Gastrocnemius medialis (tissue), 4 donors: ENCODE measurements at regions not wholly inside any gene's neighbourhood (a gene's known extent, or its start where the extent isn't known, plus 50 kb on each side); places are given as distances from the start of the nearest gene placed in this dataset.
"Not testable (repeated sequence)": the region's sequence is repeated elsewhere in the genome, so short reads cannot be mapped to it uniquely, and the experiment has no call there.

ENCODE experiments used
- ATAC-seq, 2 donors: fragments of 150-250 bp; one replicate each; pipeline ENCODE4 v1.9.1; 2016
- DNase-seq, 2 donors: peaks; one replicate each; pipeline ENCODE4 v3.0.0-alpha.2; 2019
- H3K27ac ChIP-seq, 4 donors: fragments of 200-600 bp; sonication (generic); 1 replicate in 1 of 4; 2 replicates in 3 of 4; pipeline ENCODE4 v1.5.1; 2016 to 2018; ENCODE audit warnings: mild to moderate bottlenecking in 2 of 4, moderate library complexity in 1 of 4
- H3K27me3 ChIP-seq, 3 donors: fragments of 200-600 bp; sonication (generic) in 2 of 3; 1 replicate in 1 of 3; 2 replicates in 2 of 3; pipeline versions ENCODE4 v1.5.1 to v1.6.0; 2016 to 2019; ENCODE audit warnings: mild to moderate bottlenecking in 1 of 3, moderate library complexity in 1 of 3
- H3K36me3 ChIP-seq, 2 donors: fragments of 200-600 bp; sonication (generic) in 1 of 2; one replicate each; pipeline ENCODE4 v1.5.1; 2017 to 2018
- H3K4me1 ChIP-seq, 2 donors: fragments of 200-600 bp; sonication (generic) in 1 of 2; one replicate each; pipeline ENCODE4 v1.5.1; 2016 to 2017; ENCODE audit warnings: mild to moderate bottlenecking in 2 of 2
- H3K4me3 ChIP-seq, 4 donors: fragments of 200-600 bp; sonication (generic) in 3 of 4; 1 replicate in 1 of 4; 2 replicates in 3 of 4; pipeline ENCODE4 v1.5.1; 2016 to 2019; ENCODE audit warnings: mild to moderate bottlenecking in 2 of 4
- H3K9me3 ChIP-seq, 3 donors: fragments of 200-600 bp; sonication (generic) in 2 of 3; 1 replicate in 1 of 3; 2 replicates in 2 of 3; pipeline ENCODE4 v1.5.1; 2016 to 2019
- POLR2A ChIP-seq, 2 donors: fragments of 450-650 bp; IDR thresholded peaks; one replicate each; pipeline ENCODE4 v1.6.1; 2017; ENCODE audit warnings: antibody characterized with exemption in 2 of 2, mild to moderate bottlenecking in 2 of 2, moderate library complexity in 2 of 2
- in situ Hi-C, 4 donors: fragments of 200-750 bp; cut with MboI; loops; one replicate each; pipeline versions ENCODE4 v1.15.0 to v1.8.0; 2017; ENCODE audit warnings: low sequenced_read_pairs in 4 of 4
- intact Hi-C: fragments of 100-400 bp; cut with DNase I; formaldehyde crosslinking; loops from one replicate; pipeline ENCODE4 v1.15.1; 2023; ENCODE audit warnings: low total_unique reads
- TF ChIP-seq, protein P1 (sequence below), 5 experiments: fragments of 450-650 bp in 3 of 5; fragments of 200-600 bp in 2 of 5; sonication (generic) in 2 of 5; IDR thresholded peaks in 4 of 5; conservative IDR thresholded peaks in 1 of 5; 1 replicate in 4 of 5; 2 replicates in 1 of 5; pipeline ENCODE4 v1.5.1; 2016 to 2019; ENCODE audit warnings: antibody characterized with exemption in 5 of 5, mild to moderate bottlenecking in 3 of 5, moderate library complexity in 3 of 5

DNA sequence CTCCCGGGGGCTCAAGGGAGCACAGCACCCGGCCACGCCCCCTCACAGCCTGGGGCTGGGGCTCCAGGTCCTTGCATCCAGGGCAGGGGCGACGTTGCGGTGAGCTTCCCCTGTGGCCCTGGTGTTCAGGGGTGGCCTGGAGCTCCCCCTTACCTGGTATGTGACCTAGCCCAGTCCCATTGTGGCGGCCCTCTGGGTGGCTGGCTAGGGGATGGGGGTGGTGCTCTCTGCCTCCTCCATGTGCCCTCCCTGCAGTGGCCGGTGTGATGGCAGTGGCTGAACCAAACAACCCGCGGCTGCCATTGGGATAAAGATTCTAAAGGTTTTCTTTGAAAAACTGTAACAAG is 288.3 kb downstream of the RDH14 start:
- Histone ChIP-seq H3K27ac (no peak overlapping the region), H3K36me3 (no peaks in the 10 kb centered on the region), H3K9me3 (no peaks in the 10 kb centered on the region), H3K4me3 (no peak overlapping the region), H3K4me1 (peaks cover 0 to 13% of the 10 kb centered on the region in 2 donors), H3K27me3 (no peaks in the 10 kb centered on the region)
- in situ Hi-C loops (no loop called here), intact Hi-C loops (no loop called here)
- TF ChIP-seq, protein P1, sequence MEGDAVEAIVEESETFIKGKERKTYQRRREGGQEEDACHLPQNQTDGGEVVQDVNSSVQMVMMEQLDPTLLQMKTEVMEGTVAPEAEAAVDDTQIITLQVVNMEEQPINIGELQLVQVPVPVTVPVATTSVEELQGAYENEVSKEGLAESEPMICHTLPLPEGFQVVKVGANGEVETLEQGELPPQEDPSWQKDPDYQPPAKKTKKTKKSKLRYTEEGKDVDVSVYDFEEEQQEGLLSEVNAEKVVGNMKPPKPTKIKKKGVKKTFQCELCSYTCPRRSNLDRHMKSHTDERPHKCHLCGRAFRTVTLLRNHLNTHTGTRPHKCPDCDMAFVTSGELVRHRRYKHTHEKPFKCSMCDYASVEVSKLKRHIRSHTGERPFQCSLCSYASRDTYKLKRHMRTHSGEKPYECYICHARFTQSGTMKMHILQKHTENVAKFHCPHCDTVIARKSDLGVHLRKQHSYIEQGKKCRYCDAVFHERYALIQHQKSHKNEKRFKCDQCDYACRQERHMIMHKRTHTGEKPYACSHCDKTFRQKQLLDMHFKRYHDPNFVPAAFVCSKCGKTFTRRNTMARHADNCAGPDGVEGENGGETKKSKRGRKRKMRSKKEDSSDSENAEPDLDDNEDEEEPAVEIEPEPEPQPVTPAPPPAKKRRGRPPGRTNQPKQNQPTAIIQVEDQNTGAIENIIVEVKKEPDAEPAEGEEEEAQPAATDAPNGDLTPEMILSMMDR (IDR thresholded peaks at IDR 0.05 in 4 of 5, conservative IDR thresholded peaks at IDR 0.05 in 1 of 5) = no peak
- TF ChIP-seq POLR2A (IDR thresholded peaks at IDR 0.05) = no peak
- no peak for ATAC-seq
- DNase-seq = no peak

- no peak overlapping the region for H3K27ac ChIP-seq
- ATAC-seq (no peak), DNase-seq (no peak)
- H3K4me1 ChIP-seq = peaks cover 0 to 13% of the 10 kb centered on the region in 2 donors
- in situ Hi-C loops (no loop called here), intact Hi-C loops (no loop called here)
- H3K27me3 ChIP-seq = no peaks in the 10 kb centered on the region
- no peak overlapping the region for H3K4me3 ChIP-seq
- TF ChIP-seq, protein P1 (IDR thresholded peaks at IDR 0.05 in 4 of 5, conservative IDR thresholded peaks at IDR 0.05 in 1 of 5) = no peak
- no peak for TF ChIP-seq POLR2A (IDR thresholded peaks at IDR 0.05)
- H3K9me3 ChIP-seq = no peaks in the 10 kb centered on the region
- no peaks in the 10 kb centered on the region for H3K36me3 ChIP-seq
Measured at GRCh38 chr2:18271370-18272147, 288.9 kb downstream of the RDH14 start.

DNA sequence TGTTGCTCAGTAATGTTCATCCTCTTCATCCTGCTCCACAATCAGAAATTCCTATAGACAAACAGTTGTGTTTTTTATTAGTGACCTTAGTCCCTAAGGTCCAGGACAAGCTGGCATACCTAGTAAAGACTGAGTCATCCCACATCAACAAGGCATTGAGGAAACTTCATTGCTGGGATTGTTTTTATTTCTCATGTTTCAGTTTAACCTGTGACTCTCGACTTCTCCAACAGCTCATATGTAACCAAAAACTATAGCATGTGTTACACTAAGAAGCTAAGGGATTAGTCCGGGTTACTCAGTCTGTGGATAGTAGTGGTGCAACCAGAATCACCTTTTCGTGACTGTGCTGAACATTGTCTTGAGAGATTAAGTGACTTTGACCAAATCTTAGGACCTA is 292.1 kb downstream of the RDH14 start:
- ATAC-seq = peak in 1 of 2 donors; percentile 50
- Histone ChIP-seq H3K4me3 (no peak overlapping the region), H3K27me3 (no peaks in the 10 kb centered on the region), H3K9me3 (no peaks in the 10 kb centered on the region), H3K27ac (no peak overlapping the region), H3K36me3 (no peaks in the 10 kb centered on the region), H3K4me1 (peaks cover 0 to 13% of the 10 kb centered on the region in 2 donors)
- no peak for TF ChIP-seq POLR2A (IDR thresholded peaks at IDR 0.05)
- TF ChIP-seq, protein P1 (IDR thresholded peaks at IDR 0.05 in 4 of 5, conservative IDR thresholded peaks at IDR 0.05 in 1 of 5) = no peak
- in situ Hi-C loops (no loop called here), intact Hi-C loops (no loop called here)
- DNase-seq = no peak

DNA sequence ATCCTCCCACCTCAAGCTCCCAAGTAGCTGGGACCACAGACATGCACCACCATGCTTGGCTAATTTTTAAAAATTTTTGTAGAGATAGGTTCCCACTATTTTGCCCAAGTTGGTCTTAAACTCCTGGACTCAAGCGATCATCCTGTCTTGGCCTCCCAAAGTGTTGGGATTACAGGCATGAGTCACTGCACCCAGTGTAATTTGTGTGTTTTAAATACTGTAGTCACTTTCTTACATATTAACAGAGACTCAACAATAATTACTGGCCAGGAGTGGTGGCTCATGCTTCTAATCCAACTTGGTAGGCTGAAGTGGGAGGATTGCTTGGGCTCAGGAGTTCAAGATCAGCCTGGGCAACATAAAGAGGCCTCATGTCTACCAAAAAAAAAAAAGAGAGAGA is 293.0 kb downstream of the RDH14 start:
- Histone ChIP-seq H3K36me3 (no peaks in the 10 kb centered on the region), H3K4me3 (no peak overlapping the region), H3K27me3 (no peaks in the 10 kb centered on the region), H3K27ac (no peak overlapping the region), H3K9me3 (no peaks in the 10 kb centered on the region), H3K4me1 (peaks cover 0 to 13% of the 10 kb centered on the region in 2 donors)
- ATAC-seq (no peak), DNase-seq (no peak)
- TF ChIP-seq, protein P1 (IDR thresholded peaks at IDR 0.05 in 4 of 5, conservative IDR thresholded peaks at IDR 0.05 in 1 of 5) = no peak
- TF ChIP-seq POLR2A (IDR thresholded peaks at IDR 0.05) = no peak
- in situ Hi-C loops (no loop called here), intact Hi-C loops (no loop called here)

GRCh38 chr2:18266699-18267098 is 293.8 kb downstream of the RDH14 start:
- DNase-seq, in situ Hi-C loops, H3K27ac ChIP-seq, H3K4me3 ChIP-seq, intact Hi-C loops, H3K9me3 ChIP-seq, H3K36me3 ChIP-seq, H3K27me3 ChIP-seq, ATAC-seq: not testable (repeated sequence)
- H3K4me1 ChIP-seq = peaks cover 0 to 13% of the 10 kb centered on the region in 2 donors
